ENCODE measurements at regions not wholly inside any gene's neighbourhood (a gene's known extent, or its start where the extent isn't known, plus 50 kb on each side); places are given as distances from the start of the nearest gene placed in this dataset.

DNA sequence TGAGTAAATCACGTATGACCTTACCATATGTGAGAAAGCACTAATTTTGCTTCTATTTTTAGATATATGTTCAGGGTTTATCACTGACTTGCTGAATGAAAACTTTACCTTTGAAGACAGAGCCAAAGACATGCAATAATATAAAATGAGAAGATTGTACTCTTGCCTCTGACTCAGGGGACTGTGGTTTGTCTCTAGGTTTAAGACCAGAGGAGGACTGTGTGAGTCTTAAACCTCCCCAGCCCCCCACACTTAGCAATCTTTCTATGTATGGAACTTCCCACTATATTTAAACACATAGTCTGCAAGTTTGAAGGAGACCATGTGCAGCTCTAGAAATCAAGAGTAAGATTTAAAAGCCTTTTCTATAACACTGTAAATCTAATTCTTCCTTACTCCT, 368.7 kb upstream of the FAM241A start:
- H3K9me3 Mint-ChIP-seq = no peaks in the 10 kb centered on the region

DNA sequence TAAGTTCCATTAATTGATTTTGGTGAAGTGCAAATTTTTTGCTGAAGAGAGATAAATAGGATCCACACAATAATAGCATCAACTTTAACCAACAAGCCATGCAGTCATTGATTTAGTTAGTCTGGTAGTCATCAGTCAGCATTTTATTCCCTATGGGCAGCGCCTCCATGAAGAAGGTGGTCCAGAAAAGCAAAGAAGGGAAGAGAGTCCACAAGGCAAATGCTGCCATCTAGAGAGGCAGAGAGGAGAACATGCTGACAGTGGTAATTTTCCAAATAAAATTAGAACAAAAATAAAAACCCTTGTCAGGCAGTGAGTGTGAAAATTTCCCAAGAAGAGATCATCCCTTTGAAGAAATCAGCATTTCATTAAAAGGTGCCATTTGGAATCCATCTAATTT, 366.7 kb upstream of the FAM241A start:
- no peak overlapping the region for H3K27ac Mint-ChIP-seq
- TF ChIP-seq, protein P1, sequence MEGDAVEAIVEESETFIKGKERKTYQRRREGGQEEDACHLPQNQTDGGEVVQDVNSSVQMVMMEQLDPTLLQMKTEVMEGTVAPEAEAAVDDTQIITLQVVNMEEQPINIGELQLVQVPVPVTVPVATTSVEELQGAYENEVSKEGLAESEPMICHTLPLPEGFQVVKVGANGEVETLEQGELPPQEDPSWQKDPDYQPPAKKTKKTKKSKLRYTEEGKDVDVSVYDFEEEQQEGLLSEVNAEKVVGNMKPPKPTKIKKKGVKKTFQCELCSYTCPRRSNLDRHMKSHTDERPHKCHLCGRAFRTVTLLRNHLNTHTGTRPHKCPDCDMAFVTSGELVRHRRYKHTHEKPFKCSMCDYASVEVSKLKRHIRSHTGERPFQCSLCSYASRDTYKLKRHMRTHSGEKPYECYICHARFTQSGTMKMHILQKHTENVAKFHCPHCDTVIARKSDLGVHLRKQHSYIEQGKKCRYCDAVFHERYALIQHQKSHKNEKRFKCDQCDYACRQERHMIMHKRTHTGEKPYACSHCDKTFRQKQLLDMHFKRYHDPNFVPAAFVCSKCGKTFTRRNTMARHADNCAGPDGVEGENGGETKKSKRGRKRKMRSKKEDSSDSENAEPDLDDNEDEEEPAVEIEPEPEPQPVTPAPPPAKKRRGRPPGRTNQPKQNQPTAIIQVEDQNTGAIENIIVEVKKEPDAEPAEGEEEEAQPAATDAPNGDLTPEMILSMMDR (conservative IDR thresholded peaks at IDR 0.05) = peak; percentile 44
- no peak overlapping the region for H3K4me3 Mint-ChIP-seq
- no peaks in the 10 kb centered on the region for H3K9me3 Mint-ChIP-seq
- no peak for DNase-seq (ENCODE audit: extremely low spot score, unreplicated experiment)
- H3K4me1 Mint-ChIP-seq (ENCODE audit: unreplicated experiment) = peaks cover 12% of the 10 kb centered on the region
- peaks cover 16% of the 10 kb centered on the region for H3K27me3 Mint-ChIP-seq
- no peaks in the 10 kb centered on the region for H3K36me3 Mint-ChIP-seq

More for the DNA sequence above, 368.7 kb upstream of the FAM241A start:
- DNase-seq (ENCODE audit: extremely low spot score, unreplicated experiment) = no peak
- TF ChIP-seq, protein P1 (conservative IDR thresholded peaks at IDR 0.05) = no peak
- no peaks in the 10 kb centered on the region for H3K36me3 Mint-ChIP-seq
- no peak overlapping the region for H3K27ac Mint-ChIP-seq
- H3K4me1 Mint-ChIP-seq (ENCODE audit: unreplicated experiment) = peaks cover 12% of the 10 kb centered on the region
- peaks cover 12% of the 10 kb centered on the region for H3K27me3 Mint-ChIP-seq
- H3K4me3 Mint-ChIP-seq = no peak overlapping the region

DNA sequence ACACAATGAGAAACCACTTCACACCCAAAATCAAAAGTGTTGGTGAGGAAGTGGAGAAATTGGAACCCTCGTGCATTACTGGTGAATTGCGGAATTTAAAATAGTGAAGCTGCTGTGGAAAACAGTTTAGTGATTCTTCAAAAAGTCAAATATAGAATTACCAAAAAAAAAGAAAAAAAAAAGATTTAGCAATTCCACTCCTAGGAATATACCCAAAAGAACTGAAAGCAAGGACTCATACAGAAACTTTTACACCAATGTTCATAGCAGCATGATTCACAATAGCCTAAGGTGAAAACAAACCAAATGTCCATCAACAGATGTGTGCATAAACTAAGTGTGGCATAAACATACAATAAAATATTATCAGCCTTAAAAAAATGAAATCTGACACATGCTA, 364.3 kb upstream of the FAM241A start:
- Mint-ChIP-seq H3K9me3 (no peaks in the 10 kb centered on the region), H3K27me3 (peaks cover 18% of the 10 kb centered on the region)

DNA sequence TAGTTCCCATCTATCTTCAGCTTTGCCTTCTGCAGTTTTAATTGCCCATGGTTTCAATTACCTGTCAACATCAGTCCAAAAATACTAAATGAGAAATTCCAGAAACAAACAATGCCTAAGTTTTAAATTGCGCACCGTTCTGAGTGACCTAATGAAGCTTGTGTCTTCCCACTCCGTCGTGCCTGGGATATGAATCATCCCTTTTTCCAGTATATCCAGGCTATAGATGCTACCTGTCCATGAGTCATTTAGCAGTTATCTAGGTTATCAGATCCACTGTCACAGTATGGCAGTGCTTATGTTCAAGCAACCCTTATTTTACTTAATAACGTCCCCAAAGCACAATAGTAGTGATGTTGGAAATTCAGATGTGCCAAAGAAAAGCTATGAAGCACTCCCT, 363.6 kb upstream of the FAM241A start:
- H3K4me3 Mint-ChIP-seq = no peak overlapping the region
- TF ChIP-seq, protein P1 (conservative IDR thresholded peaks at IDR 0.05) = no peak
- no peaks in the 10 kb centered on the region for H3K36me3 Mint-ChIP-seq
- DNase-seq (ENCODE audit: extremely low spot score, unreplicated experiment) = no peak
- H3K4me1 Mint-ChIP-seq (ENCODE audit: unreplicated experiment) = no peaks in the 10 kb centered on the region
- H3K9me3 Mint-ChIP-seq = no peaks in the 10 kb centered on the region
- H3K27me3 Mint-ChIP-seq = peaks cover 25% of the 10 kb centered on the region
- no peak overlapping the region for H3K27ac Mint-ChIP-seq

More for the DNA sequence above, 364.3 kb upstream of the FAM241A start:
- no peak for DNase-seq (ENCODE audit: extremely low spot score, unreplicated experiment)
- Mint-ChIP-seq H3K4me3 (no peak overlapping the region), H3K27ac (no peak overlapping the region), H3K36me3 (no peaks in the 10 kb centered on the region), H3K4me1 (ENCODE audit: unreplicated experiment) (no peaks in the 10 kb centered on the region)
- TF ChIP-seq, protein P1 (conservative IDR thresholded peaks at IDR 0.05) = no peak

DNA sequence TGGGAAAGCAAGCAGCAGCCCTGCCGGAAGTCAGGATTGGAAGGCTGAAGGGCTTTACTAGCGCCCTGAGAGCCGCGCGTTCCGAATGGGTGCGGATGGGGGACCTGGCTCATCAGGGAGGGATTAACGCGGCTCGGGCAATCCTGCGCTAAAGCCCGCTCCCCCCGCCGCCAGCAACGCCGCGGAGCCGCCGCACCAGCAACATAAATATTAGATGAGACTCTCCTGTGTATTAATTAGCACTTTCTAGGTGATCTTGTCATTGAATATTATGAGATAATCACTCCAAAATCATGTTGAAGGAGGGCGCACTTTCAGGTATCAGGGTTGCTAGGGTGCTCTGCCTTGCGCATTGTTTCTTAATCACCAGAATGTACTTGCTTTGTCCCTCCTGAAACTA, 357.2 kb upstream of the FAM241A start:
- no peak overlapping the region for H3K27ac Mint-ChIP-seq
- TF ChIP-seq, protein P1 (conservative IDR thresholded peaks at IDR 0.05) = no peak
- peaks cover 11% of the 10 kb centered on the region for H3K4me1 Mint-ChIP-seq (ENCODE audit: unreplicated experiment)
- no peak for DNase-seq (ENCODE audit: extremely low spot score, unreplicated experiment)
- no peaks in the 10 kb centered on the region for H3K9me3 Mint-ChIP-seq
- H3K4me3 Mint-ChIP-seq = peak overlapping the region; percentile 70
- H3K27me3 Mint-ChIP-seq = peaks cover 51% of the 10 kb centered on the region
- no peaks in the 10 kb centered on the region for H3K36me3 Mint-ChIP-seq

All from type B pancreatic cell (in vitro differentiated cells).